Omental fat pad (tissue), 3 donors: ENCODE measurements at regions not wholly inside any gene's neighbourhood (a gene's known extent, or its start where the extent isn't known, plus 50 kb on each side); places are given as distances from the start of the nearest gene placed in this dataset.
"Not testable (repeated sequence)": the region's sequence is repeated elsewhere in the genome, so short reads cannot be mapped to it uniquely, and the experiment has no call there.

Experiments
- ATAC-seq: fragments of 150-250 bp; one replicate; pipeline ENCODE4 v1.9.1; 2016; ENCODE audit warnings: mild to moderate bottlenecking, moderate library complexity; ENCODE audit not compliant: low FRiP score
- DNase-seq: peaks from one replicate; pipeline ENCODE4 v3.0.0-alpha.2; 2019; ENCODE audit warnings: low spot score
- TF ChIP-seq, protein P1 (sequence below), 3 donors: fragments of 450-650 bp; IDR thresholded peaks; one replicate each; pipeline ENCODE4 v1.5.1; 2016 to 2017; ENCODE audit warnings: antibody characterized with exemption in 3 of 3, mild to moderate bottlenecking in 3 of 3, moderate library complexity in 2 of 3

DNA sequence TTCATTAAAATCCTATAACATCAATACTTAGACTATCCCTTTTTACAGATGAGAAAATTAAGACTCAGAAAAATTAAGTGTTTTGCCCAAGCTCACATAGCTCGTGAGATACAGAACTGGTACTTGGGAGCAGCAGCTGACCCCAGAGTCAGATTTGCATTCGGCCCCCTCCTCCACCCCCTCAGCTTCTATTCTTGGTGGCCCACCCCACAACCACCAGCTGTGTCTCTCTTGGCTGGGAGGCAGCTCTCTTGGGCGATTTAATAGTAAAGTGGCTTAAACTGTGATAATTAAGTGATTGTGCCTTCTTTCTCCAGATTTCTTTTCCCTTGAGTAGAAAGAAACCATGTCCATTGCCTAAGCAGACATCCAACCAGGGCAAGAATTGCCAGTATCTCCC, 203.6 kb upstream of the PDZRN3 start:
- DNase-seq (no peak), ATAC-seq (no peak)
- TF ChIP-seq, protein P1, sequence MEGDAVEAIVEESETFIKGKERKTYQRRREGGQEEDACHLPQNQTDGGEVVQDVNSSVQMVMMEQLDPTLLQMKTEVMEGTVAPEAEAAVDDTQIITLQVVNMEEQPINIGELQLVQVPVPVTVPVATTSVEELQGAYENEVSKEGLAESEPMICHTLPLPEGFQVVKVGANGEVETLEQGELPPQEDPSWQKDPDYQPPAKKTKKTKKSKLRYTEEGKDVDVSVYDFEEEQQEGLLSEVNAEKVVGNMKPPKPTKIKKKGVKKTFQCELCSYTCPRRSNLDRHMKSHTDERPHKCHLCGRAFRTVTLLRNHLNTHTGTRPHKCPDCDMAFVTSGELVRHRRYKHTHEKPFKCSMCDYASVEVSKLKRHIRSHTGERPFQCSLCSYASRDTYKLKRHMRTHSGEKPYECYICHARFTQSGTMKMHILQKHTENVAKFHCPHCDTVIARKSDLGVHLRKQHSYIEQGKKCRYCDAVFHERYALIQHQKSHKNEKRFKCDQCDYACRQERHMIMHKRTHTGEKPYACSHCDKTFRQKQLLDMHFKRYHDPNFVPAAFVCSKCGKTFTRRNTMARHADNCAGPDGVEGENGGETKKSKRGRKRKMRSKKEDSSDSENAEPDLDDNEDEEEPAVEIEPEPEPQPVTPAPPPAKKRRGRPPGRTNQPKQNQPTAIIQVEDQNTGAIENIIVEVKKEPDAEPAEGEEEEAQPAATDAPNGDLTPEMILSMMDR (IDR thresholded peaks at IDR 0.05), result no peak

DNA sequence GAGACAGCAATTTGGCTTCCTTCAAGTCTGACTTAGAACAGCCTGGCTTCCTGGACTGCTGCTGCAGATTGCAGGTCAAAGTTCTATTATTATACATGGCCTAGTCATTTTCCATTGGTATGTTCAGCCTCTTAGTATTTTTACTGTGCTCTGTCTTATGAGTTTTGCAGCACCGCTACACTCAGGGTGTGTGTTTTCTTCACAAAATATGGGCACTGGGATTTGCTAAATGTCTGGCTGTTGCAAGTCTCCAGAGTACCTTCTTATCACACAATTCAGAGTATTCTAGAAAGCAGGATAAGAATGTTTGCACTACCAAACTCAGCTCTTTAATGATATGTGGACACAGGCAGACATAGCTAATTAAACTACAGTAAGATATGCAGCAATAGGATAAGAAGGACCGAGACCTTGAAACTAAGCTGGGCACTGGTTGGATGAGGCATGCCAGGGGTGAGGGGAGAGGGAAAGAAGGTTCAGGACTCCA, 203.0 kb upstream of the PDZRN3 start:
- TF ChIP-seq, protein P1 (IDR thresholded peaks at IDR 0.05), result no peak
- no peak for ATAC-seq

DNA sequence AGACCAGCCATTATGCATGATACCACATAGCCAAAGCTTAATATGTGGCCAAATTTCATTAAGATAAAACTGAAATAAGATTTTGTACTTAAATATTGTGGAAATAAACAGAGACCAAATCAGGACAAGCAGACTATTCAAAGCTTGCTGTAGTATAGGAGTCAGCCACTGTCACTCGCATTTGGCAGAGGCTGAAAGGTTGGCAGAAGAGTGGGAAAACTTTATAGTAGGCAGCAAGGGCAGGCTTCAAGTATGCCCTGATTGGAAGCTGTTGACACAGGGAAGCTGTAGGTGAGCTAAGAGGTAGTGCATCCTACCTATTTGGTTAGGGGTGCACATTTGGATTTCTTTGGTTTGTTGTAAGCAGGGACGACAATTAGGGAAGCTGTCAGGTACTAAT, 202.5 kb upstream of the PDZRN3 start:
- ATAC-seq, result no peak
- TF ChIP-seq, protein P1 (IDR thresholded peaks at IDR 0.05), result no peak
- DNase-seq, result no peak

More for the DNA sequence above, 203.0 kb upstream of the PDZRN3 start:
- DNase-seq, result no peak

DNA sequence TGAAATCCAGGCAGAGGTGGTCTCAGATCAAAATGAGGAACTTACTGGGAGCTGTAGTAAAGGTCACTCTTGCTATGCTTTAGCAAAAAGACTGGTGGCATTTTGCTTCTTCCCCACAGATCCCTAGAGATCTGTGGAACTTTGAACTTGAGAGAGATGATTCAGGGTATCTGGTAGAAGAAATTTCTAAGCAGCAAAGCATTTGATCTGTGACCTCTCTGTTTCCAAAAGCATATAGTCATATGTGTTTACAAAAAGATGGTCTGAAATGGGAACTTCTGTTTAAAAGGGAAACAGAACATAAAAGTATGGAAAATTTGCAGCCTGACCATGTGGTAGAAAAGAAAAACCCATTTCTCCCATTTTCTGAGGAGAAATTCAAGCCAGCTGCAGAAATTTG, 196.2 kb upstream of the PDZRN3 start:
- not testable (repeated sequence) for DNase-seq, ATAC-seq

DNA sequence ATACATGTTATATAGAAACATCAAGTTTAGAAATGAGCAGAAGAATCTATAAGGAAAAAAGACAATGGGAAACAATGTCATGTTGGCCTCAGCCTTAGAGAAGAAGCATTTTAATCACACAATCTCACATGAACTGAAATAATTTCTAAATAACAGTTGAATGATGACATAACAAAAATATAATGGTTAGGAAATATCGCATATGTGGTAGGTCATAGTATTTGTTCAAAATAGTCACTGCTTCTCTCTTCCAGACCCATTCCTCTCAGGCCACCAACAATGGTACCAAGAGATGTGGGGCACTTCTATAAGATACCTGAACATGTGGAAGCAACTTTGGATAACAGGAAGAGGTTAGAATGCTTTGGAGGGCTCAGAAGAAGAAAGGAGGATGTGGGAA, 195.7 kb upstream of the PDZRN3 start:
- TF ChIP-seq, protein P1 (IDR thresholded peaks at IDR 0.05), result no peak
- DNase-seq (no peak), ATAC-seq (no peak)

DNA sequence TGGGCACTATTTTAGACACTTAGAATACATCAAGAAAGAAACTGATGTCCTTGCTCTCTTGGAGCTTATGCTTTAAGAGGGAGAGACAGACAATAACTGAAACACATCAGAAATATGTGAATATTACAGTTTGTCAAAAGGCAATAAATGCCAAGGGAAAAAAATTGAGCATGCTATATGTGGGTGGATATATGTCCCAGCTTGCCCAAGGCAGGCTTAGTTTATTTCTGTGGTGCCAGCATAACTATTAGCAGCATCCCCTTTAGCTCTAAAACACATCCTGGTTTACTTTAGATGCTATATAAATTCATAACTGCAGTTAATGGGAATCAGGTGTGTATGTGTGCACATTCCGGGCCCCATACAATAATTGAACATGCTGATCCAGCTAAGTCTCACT, 191.2 kb upstream of the PDZRN3 start:
- DNase-seq (no peak), ATAC-seq (no peak)
- TF ChIP-seq, protein P1 (IDR thresholded peaks at IDR 0.05), result no peak

DNA sequence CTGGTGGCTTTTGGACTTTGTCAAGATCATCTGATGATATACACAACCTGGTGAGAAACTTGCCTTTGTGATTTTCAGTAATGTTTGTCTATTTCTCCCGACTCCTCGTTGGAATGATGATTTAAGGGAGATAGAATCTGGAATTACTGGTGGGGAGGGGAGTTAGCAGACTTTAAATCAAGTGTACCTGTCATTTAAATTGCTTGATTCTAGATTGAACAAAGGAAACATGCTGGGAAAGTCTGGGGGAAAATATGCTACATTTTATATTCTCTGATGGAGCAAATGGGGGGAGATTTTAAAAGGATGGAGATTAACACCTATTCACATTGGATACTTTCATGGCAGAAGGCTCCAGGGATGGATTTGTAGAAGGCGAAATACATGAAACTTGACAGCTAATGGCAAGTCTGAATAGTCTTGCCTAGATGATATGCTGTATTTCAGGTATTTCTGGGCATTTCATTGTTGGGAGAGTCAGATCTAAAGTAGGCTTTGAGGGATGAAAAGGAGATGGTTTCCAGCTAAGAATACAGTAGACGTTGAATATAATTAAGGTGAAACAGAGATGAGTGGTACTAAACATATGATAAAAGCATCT, 189.1 kb upstream of the PDZRN3 start:
- no peak for DNase-seq
- no peak for ATAC-seq
- TF ChIP-seq, protein P1 (IDR thresholded peaks at IDR 0.05), result no peak
